ENCODE measurements at regions not wholly inside any gene's neighbourhood (a gene's known extent, or its start where the extent isn't known, plus 50 kb on each side); places are given as distances from the start of the nearest gene placed in this dataset.

- no peak for TF ChIP-seq CTCF (IDR thresholded peaks at IDR 0.05; ENCODE audit: partially characterized antibody, unreplicated experiment)
- no peak for DNase-seq
- H3K27me3 Mint-ChIP-seq (ENCODE audit: unreplicated experiment), result peaks cover 4% of the 10 kb centered on the region
- H3K36me3 Mint-ChIP-seq (ENCODE audit: unreplicated experiment), result no peaks in the 10 kb centered on the region
- H3K9me3 Mint-ChIP-seq (ENCODE audit: unreplicated experiment), result no peaks in the 10 kb centered on the region
- no peaks in the 10 kb centered on the region for H3K4me1 Mint-ChIP-seq (ENCODE audit: low read depth, unreplicated experiment)
- H3K4me3 Mint-ChIP-seq (ENCODE audit: unreplicated experiment), result no peak overlapping the region
- no peak overlapping the region for H3K27ac Mint-ChIP-seq (ENCODE audit: unreplicated experiment)
These were observed 79.8 kb upstream of the DYNLRB2 start for GRCh38 chr16:80460988-80461387.

GRCh38 chr16:80459966-80460365, 80.8 kb upstream of the DYNLRB2 start:
- DNase-seq, result no peak

GRCh38 chr16:80459331-80459777, 81.4 kb upstream of the DYNLRB2 start:
- DNase-seq, result no peak
- no peak overlapping the region for H3K4me3 Mint-ChIP-seq (ENCODE audit: unreplicated experiment)

More at GRCh38 chr16:80459966-80460365, 80.8 kb upstream of the DYNLRB2 start:
- H3K4me3 Mint-ChIP-seq (ENCODE audit: unreplicated experiment), result no peak overlapping the region
- H3K4me1 Mint-ChIP-seq (ENCODE audit: low read depth, unreplicated experiment), result no peaks in the 10 kb centered on the region
- no peaks in the 10 kb centered on the region for H3K9me3 Mint-ChIP-seq (ENCODE audit: unreplicated experiment)
- H3K27me3 Mint-ChIP-seq (ENCODE audit: unreplicated experiment), result peaks cover 4% of the 10 kb centered on the region
- H3K27ac Mint-ChIP-seq (ENCODE audit: unreplicated experiment), result no peak overlapping the region
- no peak for TF ChIP-seq CTCF (IDR thresholded peaks at IDR 0.05; ENCODE audit: partially characterized antibody, unreplicated experiment)
- no peaks in the 10 kb centered on the region for H3K36me3 Mint-ChIP-seq (ENCODE audit: unreplicated experiment)

GRCh38 chr16:80457871-80458270, 82.9 kb upstream of the DYNLRB2 start:
- no peaks in the 10 kb centered on the region for H3K36me3 Mint-ChIP-seq (ENCODE audit: unreplicated experiment)
- no peak for TF ChIP-seq CTCF (IDR thresholded peaks at IDR 0.05; ENCODE audit: partially characterized antibody, unreplicated experiment)
- H3K4me3 Mint-ChIP-seq (ENCODE audit: unreplicated experiment), result no peak overlapping the region
- H3K27ac Mint-ChIP-seq (ENCODE audit: unreplicated experiment), result no peak overlapping the region
- H3K4me1 Mint-ChIP-seq (ENCODE audit: low read depth, unreplicated experiment), result no peaks in the 10 kb centered on the region
- DNase-seq, result no peak
- H3K9me3 Mint-ChIP-seq (ENCODE audit: unreplicated experiment), result no peaks in the 10 kb centered on the region
- H3K27me3 Mint-ChIP-seq (ENCODE audit: unreplicated experiment), result peaks cover 2% of the 10 kb centered on the region

More at GRCh38 chr16:80459331-80459777, 81.4 kb upstream of the DYNLRB2 start:
- Mint-ChIP-seq H3K9me3 (ENCODE audit: unreplicated experiment) (no peaks in the 10 kb centered on the region), H3K27ac (ENCODE audit: unreplicated experiment) (no peak overlapping the region), H3K36me3 (ENCODE audit: unreplicated experiment) (no peaks in the 10 kb centered on the region), H3K4me1 (ENCODE audit: low read depth, unreplicated experiment) (no peaks in the 10 kb centered on the region), H3K27me3 (ENCODE audit: unreplicated experiment) (peaks cover 2% of the 10 kb centered on the region)
- TF ChIP-seq CTCF (IDR thresholded peaks at IDR 0.05; ENCODE audit: partially characterized antibody, unreplicated experiment), result no peak

- H3K4me1 Mint-ChIP-seq (ENCODE audit: low read depth, unreplicated experiment), result no peaks in the 10 kb centered on the region
- H3K27ac Mint-ChIP-seq (ENCODE audit: unreplicated experiment), result no peak overlapping the region
- H3K4me3 Mint-ChIP-seq (ENCODE audit: unreplicated experiment), result no peak overlapping the region
- no peak for TF ChIP-seq CTCF (IDR thresholded peaks at IDR 0.05; ENCODE audit: partially characterized antibody, unreplicated experiment)
- H3K9me3 Mint-ChIP-seq (ENCODE audit: unreplicated experiment), result no peaks in the 10 kb centered on the region
- H3K27me3 Mint-ChIP-seq (ENCODE audit: unreplicated experiment), result no peaks in the 10 kb centered on the region
- H3K36me3 Mint-ChIP-seq (ENCODE audit: unreplicated experiment), result no peaks in the 10 kb centered on the region
- DNase-seq, result no peak
These were observed 86.0 kb upstream of the DYNLRB2 start for GRCh38 chr16:80454802-80455201.

Measured in glutamatergic neuron (in vitro differentiated cells).